GM21723 (cell line): ENCODE measurements at regions not wholly inside any gene's neighbourhood (a gene's known extent, or its start where the extent isn't known, plus 50 kb on each side); places are given as distances from the start of the nearest gene placed in this dataset.
"Not testable (repeated sequence)": the region's sequence is repeated elsewhere in the genome, so short reads cannot be mapped to it uniquely, and the experiment has no call there.

ENCODE experiments used
- ATAC-seq: cut with Tn5 transposase; IDR thresholded peaks from one replicate; pipeline ENCODE4 v1.9.1; 2021; ENCODE audit warnings: mild to moderate bottlenecking, moderate library complexity; ENCODE audit not compliant: unreplicated experiment

DNA sequence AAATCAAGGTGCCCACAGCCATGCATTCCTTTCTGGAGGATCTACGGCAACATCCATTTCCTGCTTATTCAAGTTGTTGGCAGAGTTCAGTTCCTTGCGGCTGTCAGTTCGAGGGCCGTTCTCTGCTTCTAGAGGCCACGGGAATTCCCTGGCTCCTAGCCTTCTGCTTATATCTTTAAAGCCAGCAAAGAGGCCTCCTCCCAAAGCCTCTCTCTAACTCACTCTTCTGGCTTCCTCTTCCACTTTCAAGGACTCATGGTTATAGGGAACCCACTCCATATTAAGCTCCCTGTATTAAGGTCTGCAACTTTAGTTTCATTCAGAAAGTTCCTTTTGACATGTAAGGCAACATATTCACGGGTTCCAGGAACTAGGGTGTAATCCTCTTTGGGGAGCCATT is 150.1 kb upstream of the RMP24 start:
- no peak for ATAC-seq

DNA sequence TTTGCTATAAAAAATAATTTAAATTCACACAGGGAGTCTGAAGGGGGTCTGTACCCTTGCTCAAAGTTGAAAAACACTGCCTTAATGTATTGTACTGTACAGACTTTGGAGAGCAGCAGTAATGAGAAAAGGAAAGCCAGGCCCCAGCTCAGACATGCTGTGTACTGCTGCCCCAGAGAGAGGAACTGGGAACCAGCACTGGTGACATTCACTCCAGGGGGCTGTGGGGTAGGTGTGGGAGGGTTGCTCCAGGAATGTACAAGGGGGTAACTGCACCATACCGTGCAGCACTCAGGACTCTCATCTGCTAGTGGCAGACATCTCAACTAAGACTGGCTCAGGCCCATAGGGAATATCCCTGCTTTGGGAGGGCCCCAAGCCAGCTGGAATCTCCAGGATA is 146.0 kb upstream of the RMP24 start:
- ATAC-seq = no peak

DNA sequence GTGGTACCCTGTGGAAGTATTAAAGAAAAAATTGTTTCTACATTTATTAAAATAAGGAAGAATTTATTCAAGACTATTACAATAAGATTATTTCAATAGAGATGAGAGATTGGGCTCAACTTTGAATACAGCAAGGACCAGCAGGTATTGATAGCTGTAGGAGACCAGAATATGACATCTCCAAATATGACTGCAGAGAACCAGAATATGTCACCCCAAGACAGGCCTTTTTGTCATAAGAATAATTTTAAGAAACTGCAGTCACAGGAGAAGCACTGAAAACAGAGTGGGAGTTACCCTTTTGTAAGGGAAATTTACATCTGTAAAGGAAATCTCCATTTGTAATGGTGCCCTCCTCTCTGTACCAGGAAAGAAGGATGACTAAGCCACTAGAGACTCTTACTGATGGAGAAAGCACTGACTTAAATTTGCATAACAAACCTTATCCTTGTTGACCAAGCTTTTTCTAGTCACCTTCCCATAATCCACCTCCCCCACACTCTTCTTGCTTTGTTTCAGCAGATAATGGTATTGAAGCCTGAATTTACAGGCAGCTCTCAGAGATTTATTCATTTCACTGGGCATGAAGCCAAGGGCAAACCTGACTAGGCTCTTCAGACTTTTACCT is 145.1 kb upstream of the RMP24 start:
- ATAC-seq = no peak

DNA sequence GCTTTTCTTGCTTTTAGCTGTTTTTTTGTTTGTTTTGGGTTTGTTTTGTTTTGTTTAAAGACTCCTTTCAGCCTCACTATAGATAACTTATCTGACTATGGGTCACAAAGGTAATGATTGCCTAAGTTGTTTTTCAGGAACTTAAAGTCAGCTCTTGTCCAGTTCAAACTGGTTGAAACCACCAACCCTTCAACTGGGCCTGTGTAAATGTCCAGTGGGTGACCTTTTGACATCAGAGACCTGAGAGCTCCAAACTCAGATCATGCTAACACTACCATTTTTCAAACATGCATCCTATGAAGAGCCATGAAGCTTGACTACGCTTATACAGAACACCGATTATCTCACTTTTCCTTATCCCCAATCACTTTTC is 144.6 kb upstream of the RMP24 start:
- ATAC-seq = no peak

DNA sequence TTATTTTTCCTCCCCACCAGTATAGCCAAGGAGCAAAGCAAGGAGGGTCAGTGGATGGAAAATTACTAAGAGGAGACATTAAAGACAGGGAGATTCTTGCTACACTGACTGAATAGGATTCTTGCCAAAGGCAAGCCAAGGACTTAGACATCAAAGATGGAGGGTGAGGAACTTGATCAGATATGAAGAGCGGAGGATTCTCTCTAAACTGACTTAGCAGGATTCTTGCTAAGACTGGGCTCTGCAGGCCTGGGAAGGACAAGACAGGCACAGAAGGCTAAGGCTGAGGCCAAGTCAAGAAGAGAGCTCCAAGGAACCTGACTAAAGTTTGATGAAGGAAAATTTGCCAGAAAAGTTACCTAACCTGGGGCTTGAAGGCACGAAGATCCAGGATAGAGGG is 143.9 kb upstream of the RMP24 start:
- no peak for ATAC-seq

DNA sequence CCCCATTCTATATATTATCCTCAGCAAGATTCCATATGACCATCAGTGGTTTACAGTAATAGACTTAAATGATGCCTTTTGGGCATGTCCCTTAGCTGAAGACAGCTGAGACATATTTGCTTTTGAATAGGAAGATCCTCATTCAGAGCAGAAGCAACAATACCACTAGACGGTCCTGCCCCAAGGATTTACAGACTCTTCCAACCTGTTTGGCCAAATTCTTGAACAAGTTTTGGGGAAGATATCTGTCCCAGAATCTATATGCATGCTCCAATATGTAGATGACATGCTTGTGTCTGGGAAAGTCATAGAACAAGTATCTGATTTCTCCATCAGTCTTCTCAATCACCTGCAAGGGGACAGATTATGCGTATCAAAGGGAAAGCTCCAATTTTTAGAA is 137.1 kb upstream of the RMP24 start:
- ATAC-seq = peak; percentile 3

DNA sequence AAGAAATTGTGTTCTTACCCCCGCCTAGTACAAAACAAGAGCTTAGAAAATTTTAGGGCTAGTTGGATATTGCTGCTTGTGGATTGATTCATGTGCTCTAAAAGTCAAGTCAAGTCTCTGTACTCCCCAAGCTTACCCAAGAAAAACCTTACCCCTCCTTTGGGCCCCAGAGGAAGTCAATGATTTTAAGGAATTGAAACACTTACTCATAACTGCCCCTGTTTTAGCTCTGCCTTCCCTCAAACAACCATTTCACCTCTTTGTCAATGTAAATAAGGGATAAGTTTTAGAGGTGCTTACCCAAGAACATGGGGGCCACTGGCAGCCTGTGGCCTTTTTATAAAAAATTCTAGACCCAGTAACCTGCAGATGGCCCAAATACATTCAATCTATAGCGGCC is 136.6 kb upstream of the RMP24 start:
- peak; percentile 95 for ATAC-seq

DNA sequence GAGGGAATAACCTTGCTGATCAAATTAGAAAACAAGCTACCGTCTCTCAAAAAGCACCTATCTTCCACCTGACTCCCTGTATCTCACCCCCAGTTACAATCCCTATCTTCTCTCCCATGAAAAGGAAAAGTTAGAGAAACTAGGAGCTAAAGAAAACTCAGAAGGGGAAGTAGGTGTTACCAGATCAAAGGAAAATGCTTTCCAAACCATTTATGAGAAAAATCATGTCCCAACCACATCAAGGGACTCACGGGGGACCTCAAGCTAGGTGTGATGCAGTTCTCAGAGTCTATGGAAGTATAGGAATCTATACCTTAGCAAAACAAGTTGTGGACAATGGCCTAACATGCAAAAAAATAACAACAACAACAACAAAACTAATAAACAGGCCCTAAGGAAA is 135.5 kb upstream of the RMP24 start:
- no peak for ATAC-seq

DNA sequence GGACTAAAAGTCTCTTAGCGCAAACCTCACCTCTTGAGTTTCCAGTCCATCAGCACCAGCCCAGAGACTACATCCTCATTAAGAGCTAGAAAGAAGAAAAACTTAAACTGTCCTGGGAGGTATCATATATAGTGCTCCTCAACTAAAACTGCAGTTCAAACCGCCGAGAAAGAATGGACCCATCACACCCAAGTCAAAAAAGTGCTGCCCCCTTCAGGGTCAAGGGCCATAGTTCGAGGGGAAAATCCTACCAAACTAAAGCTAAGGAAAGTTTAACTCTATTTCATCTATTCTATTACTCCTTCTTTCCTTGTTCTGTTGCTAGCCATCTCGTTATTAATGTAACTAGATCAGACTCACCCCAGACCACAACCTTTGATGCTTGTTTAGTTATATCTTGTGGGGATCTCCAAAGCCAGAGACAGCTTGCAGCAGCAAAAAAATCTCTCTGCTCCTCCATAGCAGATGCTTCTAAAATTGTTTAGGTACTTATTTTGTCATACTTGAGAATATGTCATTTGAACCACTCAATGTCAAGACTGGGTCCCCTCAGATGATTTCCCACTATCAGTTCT is 134.5 kb upstream of the RMP24 start:
- ATAC-seq = no peak

DNA sequence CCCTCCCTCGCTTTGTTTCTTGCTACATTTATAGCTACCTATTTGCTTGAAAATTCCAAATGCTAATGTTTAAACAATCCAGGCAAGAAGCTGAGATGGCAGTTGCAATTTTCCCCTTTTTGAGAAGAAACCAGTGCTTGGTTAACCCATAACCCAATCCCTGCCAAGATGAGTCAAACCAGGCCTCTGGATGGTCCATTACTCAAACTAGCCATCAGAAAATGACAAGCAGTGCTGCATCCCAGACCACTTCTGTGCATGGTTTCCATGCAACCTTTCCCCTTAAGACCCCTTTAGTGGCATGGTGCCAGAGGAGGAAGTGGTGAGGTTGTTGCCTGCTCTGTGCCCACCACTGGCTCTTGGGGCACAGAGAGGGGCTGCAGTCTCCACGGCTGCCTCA is 131.2 kb upstream of the RMP24 start:
- ATAC-seq = no peak

DNA sequence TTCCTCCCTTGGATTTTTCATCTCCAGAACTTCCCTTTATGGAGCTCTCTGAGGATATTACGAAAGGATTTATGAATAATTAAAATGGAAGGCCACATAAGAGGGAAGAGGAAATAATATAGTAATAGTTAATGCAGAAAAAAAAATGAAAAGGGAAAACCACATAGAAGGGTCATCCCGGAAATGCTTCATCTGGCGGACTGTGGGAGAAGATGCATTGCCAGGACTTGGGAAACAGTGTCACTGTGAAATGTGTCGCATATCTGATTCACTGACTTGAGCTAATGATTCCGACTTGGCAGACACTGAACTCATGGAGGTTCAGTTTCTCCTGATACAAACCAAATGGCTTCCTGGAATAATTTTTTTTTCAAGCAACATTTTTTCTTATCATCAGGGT is 129.9 kb upstream of the RMP24 start:
- ATAC-seq = no peak

DNA sequence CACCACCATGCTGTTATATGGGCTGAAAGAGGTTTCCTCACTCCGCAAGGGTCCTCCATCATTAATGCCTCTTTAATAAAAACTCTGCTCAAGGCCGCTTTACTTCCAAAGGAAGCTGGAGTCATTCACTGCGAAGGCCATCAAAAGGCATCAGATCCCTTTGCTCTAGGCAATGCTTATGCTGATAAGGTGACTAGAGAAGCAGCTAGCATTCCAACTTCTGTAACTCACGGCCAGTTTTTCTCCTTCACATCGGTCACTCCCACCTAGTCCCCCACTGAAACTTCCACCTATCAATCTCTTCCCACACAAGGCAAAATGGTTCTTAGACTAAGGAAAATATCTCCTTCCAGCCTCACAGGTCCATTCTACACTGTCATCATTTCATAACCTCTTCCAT is 124.2 kb upstream of the RMP24 start:
- ATAC-seq = not testable (repeated sequence)

DNA sequence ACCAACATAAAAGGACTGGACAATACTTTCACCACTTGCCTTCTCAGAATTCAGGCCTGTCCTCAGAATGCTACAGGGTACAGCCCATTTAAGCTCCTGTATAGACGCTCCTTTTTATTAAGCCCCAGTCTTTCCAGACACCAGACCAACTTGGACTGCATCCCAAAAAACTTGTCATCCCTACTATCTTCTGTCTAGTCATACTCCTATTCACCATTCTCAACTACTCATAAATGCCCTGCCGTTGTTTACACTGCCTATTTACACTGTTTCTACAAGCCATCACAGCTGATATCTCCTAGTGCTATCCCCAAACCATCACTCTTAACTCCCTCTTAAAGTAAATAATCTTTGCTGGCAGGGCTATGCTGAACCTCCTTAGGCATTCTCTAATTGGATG is 123.2 kb upstream of the RMP24 start:
- not testable (repeated sequence) for ATAC-seq

DNA sequence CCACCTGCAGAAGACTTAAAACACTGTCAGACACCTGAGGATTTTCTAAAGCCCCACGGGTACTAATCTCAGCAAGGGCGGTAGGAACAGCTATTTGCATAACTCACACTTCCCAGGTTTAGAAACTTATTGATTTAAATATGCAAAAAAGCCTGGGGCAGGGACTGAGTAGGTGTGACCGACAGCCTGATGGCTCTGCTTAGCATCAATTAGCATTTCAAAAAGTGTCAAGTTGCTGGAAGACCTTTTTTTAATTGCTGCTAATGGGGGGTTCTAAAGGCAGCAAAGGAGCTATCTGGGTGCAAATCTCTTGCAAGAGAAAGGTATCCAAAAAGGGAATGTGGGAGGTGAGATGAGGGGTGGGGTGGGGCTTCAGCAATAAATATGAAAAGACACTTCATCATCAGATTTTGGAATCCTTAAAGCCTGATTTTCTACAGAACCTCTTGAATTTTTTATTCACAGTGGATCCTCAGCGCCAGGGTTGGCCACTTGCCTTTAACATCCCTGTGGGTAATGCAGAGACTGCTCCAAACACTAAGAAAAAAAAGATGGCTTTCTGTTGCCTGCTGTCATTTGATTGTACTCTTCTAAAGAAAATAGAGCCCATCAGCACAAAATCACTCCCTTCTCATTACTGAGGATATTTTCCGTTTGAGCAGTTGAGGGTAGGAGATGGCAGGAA is 121.1 kb upstream of the RMP24 start:
- no peak for ATAC-seq

DNA sequence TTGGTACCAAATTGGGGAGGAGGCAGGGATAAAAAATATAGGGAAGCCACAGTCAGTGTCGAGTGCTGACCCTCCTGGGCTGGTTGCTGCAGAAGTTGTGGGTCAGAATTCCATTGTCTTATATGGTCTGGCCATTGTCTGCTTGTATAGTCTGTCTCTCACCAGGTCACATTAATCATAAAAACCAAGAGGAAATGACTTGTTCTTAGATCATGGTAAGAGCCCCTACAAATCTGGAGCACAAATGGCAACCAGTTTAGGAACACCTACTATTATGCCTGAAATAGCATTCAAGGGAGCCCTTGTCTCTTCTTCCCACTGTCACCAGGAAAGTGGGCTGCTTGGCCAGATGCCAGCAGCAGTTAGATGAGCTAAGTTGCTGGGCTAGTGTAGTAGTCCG is 119.7 kb upstream of the RMP24 start:
- no peak for ATAC-seq

DNA sequence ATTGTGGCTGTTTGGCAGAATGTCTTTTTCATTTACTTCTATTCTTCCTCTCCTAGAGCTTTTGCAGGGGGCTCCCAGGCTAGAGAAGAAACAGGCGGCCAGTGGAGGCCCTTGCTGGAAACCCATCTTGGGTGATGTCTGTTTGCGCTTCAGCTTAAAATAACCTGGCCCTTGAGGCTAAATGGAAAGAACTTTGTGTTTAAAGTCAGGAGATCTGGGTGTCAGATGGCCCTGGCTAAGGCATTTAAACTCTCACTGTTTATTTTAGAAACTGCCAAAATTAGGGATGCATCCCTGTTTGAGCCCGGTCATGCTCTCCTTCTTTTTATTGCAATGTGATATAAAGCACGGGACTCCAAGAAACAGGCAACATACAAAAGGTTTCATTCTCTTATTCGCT is 118.4 kb upstream of the RMP24 start:
- no peak for ATAC-seq

DNA sequence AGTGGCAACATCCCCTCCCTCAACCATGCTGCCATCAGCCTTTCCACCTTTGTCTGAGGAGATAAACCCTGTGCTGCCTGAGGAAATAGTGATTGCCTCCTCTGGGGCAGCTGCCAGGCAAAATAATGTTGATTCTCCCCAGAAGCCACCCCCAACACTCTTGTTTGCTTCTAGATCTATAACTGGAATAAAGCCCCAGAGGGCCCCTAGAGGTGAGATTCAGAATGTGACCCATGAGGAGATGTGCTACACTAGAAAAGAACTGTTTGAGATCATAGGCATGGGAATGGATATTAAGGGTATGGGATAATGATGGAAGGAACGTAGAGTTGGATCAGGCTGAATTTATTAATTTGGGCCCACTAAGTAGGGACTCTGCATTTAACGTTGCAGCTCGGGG is 116.3 kb upstream of the RMP24 start:
- no peak for ATAC-seq

DNA sequence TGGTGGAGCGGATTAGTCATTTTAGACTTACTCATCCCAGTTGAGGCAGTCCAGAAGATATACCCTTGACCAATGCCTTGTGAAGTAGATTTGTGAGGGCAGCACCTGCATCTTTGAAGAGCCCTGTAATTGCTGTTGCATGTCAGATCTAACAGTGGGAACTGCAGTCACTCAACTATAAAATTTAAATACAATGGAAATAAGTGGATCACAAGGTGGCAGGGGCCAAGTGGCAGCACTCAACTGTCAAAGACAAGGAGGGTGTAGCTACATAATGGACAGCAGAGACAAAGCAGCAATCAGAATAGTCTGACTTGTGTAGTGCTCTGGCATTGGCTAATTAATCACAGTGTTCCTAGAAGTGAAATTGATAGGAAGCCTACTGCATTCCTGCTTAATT is 115.8 kb upstream of the RMP24 start:
- not testable (repeated sequence) for ATAC-seq

DNA sequence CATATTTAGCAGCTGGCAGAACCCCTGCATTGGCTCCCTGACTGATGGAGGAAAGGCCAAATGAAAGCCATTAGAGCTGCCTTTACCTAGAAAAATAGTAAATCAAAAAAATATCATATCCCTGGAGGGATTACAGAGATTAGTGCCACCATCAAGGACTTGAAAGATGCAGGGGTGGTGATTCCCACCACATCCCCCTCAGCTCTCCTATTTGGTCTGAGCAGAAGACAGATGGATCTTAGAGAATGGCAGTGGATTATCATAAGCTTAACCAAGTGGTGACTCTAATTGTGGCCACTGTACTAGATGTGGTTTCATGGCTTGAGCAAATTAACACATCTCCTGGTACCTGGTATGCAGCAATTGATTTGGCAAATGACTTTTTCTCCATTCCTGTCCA is 114.9 kb upstream of the RMP24 start:
- ATAC-seq = not testable (repeated sequence)

DNA sequence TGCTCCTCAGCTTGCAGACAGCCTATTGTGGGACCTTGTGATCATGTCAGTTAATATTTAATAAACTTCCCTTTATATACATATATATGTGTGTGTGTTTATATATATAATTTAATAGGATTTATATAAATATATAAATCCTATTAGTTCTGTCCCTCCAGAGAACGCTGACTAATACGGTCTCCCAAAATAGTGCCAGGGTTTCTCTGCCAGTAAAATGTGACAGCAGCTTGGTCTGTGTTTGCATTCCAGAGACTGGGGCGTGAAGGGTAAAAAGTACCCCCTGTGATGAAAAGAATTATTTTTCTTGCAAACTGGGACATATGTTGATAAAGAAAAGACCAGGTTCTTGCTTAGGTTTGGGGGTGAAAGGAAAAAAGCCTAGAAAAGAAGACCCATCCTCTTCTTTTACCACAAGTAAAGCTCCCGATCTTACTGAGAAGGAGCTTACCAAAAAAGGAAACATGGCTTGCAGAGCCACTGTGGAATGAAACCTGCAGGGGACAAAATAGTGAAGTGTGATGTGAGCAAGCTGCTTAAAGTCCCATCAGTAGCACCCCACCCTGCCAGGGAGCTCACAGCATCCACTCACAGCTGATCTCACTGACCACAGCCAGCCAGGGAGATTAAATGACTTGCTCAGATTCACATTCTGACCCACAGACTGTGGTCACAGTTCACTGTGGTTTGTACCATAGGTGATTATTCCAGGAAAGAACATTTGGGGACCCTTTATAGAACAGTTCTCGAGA is 110.9 kb upstream of the RMP24 start:
- ATAC-seq = no peak

DNA sequence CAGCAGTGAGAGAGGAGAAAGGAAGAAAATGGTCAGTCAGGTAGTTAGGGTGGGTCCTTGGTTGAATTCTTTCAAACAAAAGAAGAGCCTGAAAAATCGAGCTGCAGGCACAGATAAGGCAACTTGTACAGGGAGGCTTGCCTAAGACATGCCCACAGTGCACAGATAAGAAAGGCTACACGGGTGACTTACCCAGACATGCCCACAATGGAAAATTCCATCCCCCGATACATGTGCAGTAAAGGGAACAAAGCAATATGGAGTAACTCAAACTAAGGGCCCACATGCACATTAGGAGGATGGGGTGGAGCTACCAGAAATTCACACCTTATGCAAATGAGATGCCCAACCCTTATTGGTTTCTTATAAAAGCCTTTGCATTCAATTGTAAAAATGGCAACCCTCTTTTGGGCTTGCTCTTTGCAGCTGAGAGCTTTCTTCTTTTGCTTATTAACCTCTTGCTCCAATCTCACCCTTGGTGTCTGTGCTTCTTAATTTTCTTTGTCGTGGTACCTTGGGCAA is 110.3 kb upstream of the RMP24 start:
- ATAC-seq = no peak

DNA sequence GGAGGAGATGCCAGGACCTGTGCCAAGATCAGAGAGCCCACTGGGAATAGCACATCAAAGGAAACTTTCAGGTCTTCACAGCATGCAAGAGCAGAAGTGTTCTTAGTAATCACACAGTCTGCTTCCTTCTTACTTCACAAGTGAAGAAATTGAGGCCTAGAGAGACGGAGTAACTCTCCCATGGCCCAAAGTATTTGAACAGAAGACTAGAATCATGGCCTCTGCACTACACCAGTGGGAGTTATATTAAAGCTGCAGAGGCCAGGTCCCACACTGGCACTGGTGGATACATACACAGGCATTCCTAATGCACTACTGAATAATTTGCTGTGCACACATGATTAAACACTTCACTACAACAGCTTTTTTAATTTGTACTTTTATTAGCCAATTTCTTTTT is 107.6 kb upstream of the RMP24 start:
- no peak for ATAC-seq
